ENCODE measurements at regions not wholly inside any gene's neighbourhood (a gene's known extent, or its start where the extent isn't known, plus 50 kb on each side); places are given as distances from the start of the nearest gene placed in this dataset.
"Not testable (repeated sequence)": the region's sequence is repeated elsewhere in the genome, so short reads cannot be mapped to it uniquely, and the experiment has no call there.

GRCh38 chr6:11427091-11427722 lies 110.3 kb upstream of the TMEM170B start:
- no peak for DNase-seq (ENCODE audit: low read depth)

DNA sequence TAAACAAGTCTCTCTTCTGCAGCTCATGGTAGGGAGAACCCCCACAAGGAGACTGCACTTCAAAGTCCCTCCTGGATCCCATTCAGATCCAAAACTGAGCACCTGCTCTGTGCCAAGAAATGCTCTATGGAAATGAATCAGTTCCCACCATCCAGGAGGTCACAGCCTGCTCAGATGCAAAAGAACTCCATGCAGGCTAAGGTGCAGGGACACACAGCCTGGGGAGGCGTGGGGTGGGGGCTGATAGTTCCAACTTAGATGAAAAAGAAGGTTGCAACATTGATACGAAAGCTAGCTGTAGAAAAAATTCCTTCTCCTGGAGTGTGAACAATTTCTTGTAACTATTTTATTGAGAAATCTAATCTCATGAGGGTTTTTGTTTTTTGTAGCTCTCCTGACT lies 111.0 kb upstream of the TMEM170B start:
- DNase-seq (ENCODE audit: low read depth) = no peak

GRCh38 chr6:11425876-11426275 lies 111.7 kb upstream of the TMEM170B start:
- no peak for DNase-seq (ENCODE audit: low read depth)

GRCh38 chr6:11425431-11425871 lies 112.1 kb upstream of the TMEM170B start:
- DNase-seq (ENCODE audit: low read depth) = no peak

DNA sequence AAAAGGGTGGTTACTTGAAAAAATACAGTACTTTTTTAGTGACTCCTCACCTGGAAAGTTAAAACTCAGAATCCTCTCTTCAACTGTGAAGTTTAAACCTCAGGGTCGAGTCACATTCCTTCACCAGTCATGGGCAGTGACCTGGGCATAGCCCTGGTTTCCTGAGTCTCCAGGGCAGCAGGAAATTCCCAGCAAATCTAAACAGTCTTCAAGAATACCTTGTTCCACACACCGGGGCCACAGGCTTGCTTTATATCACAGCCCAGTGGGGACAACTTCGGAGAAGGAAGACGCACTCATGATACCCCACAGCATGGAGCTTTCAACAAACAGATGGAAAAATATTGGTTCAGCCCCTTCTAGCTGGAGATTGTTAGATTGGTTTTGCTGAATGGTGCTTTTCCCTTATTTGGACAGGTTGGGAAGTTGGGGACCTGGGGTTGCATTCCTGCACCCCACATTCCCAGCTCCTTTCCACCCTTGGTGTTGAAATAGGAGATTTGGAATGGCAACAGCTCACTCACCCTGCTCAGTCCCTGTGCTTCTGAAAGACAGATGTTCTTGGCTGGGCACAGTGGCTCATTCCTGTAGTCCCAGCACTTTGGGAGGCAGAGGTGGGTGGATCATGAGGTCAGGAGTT lies 113.0 kb upstream of the TMEM170B start:
- DNase-seq (ENCODE audit: low read depth) = no peak

GRCh38 chr6:11423667-11424066 lies 113.9 kb upstream of the TMEM170B start:
- no peak for DNase-seq (ENCODE audit: low read depth)

DNA sequence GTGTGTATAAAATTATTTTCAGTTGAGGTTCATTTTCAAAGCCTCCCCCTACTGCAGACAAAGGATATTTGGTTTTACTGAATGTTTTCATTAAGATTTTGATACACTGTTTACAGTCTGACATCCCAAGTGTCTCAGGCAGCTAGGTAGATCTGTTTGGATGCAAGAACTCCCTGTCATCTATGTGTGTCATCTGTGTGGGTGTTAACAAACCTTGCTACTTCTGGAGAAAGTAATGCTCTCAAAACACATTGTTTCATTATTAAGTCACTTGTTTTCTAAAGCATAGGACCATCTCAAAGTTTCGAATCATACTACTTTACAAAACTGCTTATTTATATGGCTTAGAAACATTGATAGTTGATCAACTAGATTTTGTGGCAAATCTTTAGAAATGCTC lies 114.5 kb upstream of the TMEM170B start:
- DNase-seq (ENCODE audit: low read depth) = no peak

GRCh38 chr6:11419763-11420453 lies 117.6 kb upstream of the TMEM170B start:
- DNase-seq (ENCODE audit: low read depth) = no peak

DNA sequence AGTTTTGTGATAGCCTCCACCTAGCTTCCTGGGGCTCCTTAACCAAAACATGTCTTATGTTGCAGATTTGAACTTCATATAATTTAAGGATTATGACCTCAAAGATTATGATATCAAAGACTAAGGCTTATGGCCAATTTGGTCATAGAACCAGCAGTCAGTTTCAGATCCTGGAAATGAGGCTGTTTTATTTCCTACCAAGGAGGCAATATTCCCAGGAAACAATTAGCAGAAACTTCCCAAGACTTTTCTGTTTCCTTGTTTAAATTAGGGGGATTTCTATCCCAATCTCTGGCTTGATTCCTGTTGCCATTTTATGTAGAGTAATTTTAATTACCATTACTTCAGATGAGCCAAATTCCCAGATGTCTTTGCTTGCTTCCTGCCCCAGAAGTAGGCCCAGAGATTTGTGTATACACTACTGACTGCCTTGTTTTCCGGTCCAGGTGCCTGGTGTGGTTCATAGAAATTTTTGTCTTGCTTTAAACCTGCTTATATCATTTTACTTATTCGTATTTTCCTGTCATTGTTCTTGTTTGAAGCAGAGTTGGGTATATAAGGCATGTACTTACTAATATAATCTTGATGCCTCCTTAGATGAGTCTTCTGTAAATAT lies 119.2 kb upstream of the TMEM170B start:
- DNase-seq (ENCODE audit: low read depth) = no peak

DNA sequence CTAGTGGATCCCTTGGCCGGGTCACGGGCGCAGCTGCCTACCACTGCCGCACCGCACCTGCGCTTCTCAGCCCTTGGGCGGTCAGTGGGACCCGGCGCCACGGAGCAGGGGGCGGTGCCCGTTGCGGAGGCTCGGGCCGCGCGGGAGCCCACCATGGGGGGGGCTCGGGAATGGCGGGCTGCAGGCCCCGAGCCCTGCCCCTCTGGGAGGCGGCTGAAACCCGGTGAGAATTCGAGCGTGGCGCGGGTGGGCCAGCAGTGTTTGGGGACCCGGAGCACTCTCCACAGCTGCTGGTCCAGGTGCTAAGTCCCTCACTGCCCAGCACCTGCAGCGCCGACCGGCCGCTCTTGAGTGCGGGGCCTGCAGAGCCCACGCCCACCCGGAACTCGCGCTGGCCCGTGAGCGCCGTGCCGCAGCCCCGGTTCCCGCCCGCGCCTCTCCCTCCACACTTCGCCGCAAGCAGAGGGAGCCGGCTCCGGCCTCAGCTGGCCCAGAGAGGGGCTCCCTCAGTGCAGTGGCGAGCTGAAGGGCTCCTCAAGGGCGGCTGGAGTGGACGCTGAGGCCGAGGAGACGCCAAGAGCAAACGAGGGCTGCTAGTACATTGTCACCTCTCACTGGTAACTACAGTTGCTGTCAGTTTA lies 120.5 kb upstream of the TMEM170B start:
- DNase-seq (ENCODE audit: low read depth) = peak; percentile 7

DNA sequence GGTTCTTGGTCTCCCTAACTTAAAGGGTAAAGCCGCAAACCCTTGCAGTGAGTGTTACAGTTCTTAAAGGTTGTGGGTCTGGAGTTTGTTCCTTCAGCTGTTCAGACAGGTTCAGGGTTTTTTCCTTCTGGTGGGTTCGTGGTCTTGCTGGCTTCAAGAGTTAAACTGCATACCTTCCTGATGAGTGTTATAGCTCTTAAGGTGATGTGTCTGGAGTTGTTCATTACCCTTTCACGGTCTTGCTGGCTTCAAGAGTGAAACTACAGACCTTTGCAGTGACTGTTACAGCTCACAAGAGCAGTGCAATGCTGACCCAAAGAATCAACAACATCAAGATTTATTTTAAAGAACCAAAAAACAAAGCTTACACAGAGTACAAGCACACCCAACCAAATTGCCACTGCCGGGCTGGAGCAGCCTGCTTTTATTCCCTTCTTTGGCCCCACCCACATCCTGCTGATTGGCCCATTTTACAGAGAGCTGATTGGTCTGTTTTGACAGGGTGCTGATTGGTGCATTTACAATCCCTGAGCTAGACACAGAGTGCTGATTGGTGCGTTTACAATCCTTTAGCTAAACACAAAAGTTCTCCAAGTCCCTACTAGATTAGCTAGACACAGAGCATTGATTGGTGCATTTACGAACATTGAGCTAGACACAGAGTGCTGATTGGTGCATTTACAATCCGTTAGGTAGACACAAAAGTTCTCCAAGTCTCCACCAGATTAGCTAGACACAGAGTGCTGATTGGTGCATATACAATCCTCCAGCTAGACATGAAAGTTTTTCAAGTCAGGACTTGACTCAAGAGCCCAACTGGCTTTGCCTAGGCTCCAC lies 121.2 kb upstream of the TMEM170B start:
- not testable (repeated sequence) for DNase-seq (ENCODE audit: low read depth)

DNA sequence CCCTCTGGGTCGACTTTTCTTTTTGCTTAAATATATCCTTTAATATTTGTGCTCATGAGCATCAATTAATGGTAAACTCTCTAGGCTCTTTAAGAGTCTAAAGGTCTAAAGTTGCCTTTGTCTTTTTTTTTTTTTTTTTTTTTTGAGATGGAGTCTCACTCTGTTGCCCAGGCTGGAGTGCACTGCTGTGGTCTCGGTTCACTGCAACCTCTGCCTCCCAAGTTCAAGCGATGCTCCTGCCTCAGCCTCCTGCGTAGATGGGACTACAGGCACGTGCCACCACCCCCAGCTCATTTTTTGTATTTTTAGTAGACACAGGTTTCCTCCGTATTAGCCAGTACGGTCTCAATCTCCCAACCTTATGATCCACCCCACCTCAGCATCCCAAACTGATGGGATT lies 122.0 kb upstream of the TMEM170B start:
- no peak for DNase-seq (ENCODE audit: low read depth)

- no peak for DNase-seq (ENCODE audit: low read depth)
Measured at GRCh38 chr6:11414176-11414963, 123.2 kb upstream of the TMEM170B start.

GRCh38 chr6:11413728-11414127 lies 123.8 kb upstream of the TMEM170B start:
- no peak for DNase-seq (ENCODE audit: low read depth)

- no peak for DNase-seq (ENCODE audit: low read depth)
Measured at GRCh38 chr6:11413117-11413687, 124.3 kb upstream of the TMEM170B start.

- DNase-seq (ENCODE audit: low read depth) = no peak
Measured at GRCh38 chr6:11412616-11413015, 124.9 kb upstream of the TMEM170B start.

DNA sequence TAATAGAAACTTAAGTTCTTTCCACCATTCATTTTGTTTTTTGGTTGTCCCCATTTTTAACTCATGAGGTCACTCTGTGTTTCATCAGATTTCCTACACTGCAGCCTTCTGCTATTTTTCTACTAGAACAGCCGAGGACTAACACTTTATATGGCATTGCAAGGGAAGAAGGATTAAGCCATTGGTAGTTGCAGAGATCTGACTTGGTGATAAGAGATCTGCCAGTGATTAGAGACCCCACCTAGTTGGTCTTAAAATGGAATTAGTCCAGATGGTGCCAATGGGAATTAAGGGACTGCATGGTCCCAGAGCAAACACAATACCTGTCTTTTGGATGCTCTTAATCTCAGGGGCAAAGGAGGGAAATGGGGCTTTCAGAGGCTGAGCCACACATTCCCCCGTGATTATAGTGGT lies 125.5 kb upstream of the TMEM170B start:
- DNase-seq (ENCODE audit: low read depth) = no peak

DNA sequence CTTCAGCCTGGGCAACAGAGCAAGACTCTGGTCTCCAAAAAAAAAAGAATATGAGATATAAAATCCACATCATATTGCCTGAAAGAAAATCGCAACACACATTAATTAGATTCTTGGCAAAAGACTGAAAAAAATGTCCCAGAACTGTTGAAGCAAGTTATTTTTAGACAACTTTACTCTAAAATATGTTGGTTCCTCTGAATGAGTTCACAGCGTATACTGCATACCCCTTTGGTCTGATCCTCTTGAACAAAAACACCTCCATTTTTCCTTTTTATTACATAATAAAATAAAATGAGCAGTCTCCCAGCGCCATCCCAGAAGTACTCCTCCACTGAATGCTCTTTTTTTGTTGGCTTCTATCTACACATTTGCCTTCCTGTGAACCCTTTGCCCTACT lies 126.0 kb upstream of the TMEM170B start:
- DNase-seq (ENCODE audit: low read depth) = no peak

DNA sequence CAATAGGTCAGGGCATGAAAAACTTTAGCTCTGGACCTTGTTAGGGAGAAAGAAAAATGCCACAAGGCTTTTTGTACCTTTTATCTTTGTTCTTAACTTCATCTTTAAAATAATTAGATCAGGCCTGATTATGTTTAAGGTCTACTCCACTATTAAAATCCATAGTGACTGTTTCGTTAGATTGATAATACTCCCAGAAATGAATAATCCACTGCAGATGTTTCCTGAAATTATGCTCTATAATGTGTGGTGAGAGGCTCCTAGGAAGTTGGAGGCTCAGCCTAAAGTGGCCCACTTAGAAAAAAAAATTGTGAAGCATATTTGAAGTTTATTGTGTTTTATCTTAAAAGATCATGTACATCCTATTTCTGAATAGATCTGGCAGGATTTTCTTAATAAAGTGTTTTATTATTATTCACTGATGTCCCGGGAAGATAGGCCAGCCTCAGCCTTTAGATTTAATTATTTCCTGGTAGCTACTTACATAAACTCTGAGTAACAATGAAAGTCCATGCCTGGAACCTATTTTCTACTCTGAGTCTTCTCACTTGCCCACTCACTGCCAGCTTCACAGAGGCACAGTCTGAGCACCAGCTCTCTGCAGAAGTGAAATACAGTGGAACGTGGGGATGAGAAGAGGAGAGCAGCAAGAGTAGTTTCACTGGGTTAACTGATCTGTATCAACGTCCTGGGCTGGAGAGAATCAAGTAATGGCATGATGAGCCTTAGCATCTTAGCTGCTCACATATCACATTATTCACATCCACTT lies 126.8 kb upstream of the TMEM170B start:
- no peak for DNase-seq (ENCODE audit: low read depth)

DNA sequence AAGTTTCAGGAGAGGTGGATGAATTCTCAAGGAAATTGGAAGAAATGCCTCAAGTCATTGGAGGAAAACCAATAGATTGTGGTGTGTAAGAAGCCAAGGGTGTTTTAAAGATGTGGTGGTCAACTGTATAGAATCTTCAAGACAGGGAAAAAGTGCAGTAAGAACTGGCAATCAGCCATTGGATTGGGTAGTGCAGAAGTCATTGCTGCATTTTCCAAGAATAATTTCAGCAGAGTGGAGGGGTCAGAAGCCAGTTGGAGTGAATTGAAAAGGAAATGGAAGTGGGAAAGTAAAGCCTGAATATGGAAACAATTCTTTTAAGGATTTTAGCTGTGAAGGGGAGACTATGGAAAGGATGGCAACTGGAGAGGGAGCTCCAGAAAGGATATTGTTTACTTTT lies 128.2 kb upstream of the TMEM170B start:
- DNase-seq (ENCODE audit: low read depth) = no peak
